Breast epithelium (tissue), 4 donors: ENCODE measurements at regions not wholly inside any gene's neighbourhood (a gene's known extent, or its start where the extent isn't known, plus 50 kb on each side); places are given as distances from the start of the nearest gene placed in this dataset.
"Not testable (repeated sequence)": the region's sequence is repeated elsewhere in the genome, so short reads cannot be mapped to it uniquely, and the experiment has no call there.

ENCODE experiments used
- DNase-seq, 2 donors: peaks; one replicate each; pipeline ENCODE4 v3.0.0-alpha.2; 2019; ENCODE audit warnings: low spot score in 2 of 2
- H3K27ac ChIP-seq, 2 donors: fragments of 200-600 bp; sonication (generic) in 1 of 2; one replicate each; pipeline ENCODE4 v1.5.1; 2016 to 2019; ENCODE audit warnings: mild to moderate bottlenecking in 1 of 2
- H3K27me3 ChIP-seq, 2 donors: fragments of 200-600 bp; sonication (generic) in 1 of 2; one replicate each; pipeline versions ENCODE4 v1.5.1 to v1.6.0; 2017 to 2019; ENCODE audit warnings: control low read depth in 1 of 2, mild to moderate bottlenecking in 1 of 2
- H3K36me3 ChIP-seq: fragments of 200-600 bp; one replicate; pipeline ENCODE4 v1.5.1; 2019
- H3K4me1 ChIP-seq, 2 donors: fragments of 200-600 bp; sonication (generic); one replicate each; pipeline ENCODE4 v1.5.1; 2016 to 2019; ENCODE audit warnings: control low read depth in 1 of 2
- H3K4me3 ChIP-seq, 3 donors: fragments of 200-600 bp; sonication (generic); 1 replicate in 2 of 3; 2 replicates in 1 of 3; pipeline ENCODE4 v1.5.1; 2016 to 2019; ENCODE audit warnings: mild to moderate bottlenecking in 3 of 3, moderate library complexity in 2 of 3
- H3K9me3 ChIP-seq, 2 donors: fragments of 200-600 bp; sonication (generic) in 1 of 2; one replicate each; pipeline ENCODE4 v1.5.1; 2016 to 2019; ENCODE audit warnings: control low read depth in 1 of 2
- POLR2A ChIP-seq: fragments of 450-650 bp; IDR thresholded peaks from one replicate; pipeline ENCODE4 v1.6.1; 2016; ENCODE audit warnings: antibody characterized with exemption, mild to moderate bottlenecking, moderate library complexity
- POLR2AphosphoS5 ChIP-seq, 3 donors: sonication (generic); formaldehyde crosslinking; IDR thresholded peaks; one replicate each; pipeline ENCODE4 v1.6.1; 2017; ENCODE audit warnings: antibody characterized with exemption in 3 of 3
- intact Hi-C: fragments of 100-400 bp; cut with DNase I; formaldehyde crosslinking; loops from one replicate; pipeline ENCODE4 v1.15.1; 2023; ENCODE audit warnings: low total_unique reads
- TF ChIP-seq, protein P1 (sequence below), 3 donors: fragments of 450-650 bp; IDR thresholded peaks; one replicate each; pipeline ENCODE4 v1.5.1; 2016 to 2017; ENCODE audit warnings: antibody characterized with exemption in 3 of 3, mild to moderate bottlenecking in 3 of 3, moderate library complexity in 3 of 3

DNA sequence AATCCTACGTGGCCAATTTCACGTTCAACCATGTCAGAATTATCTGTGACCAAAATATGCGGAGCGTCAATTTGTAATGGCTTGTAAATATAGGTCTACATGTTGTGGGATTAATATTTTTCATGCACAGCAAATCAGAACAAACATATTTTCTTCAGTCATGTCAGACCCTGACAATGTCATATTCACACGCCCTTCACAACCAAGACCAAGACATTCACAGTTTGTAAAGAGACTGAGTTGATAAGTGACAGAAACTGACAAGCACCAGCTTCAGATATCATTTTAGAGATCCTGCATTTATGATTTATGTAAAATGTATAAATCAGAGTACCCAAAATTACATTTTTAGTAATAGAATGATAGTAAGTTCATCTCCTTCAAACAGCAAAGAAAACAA lies 57.3 kb upstream of the NOVA1 start:
- intact Hi-C loops: no loop called here
- Histone ChIP-seq H3K27ac (no peak overlapping the region), H3K27me3 (no peaks in the 10 kb centered on the region), H3K4me3 (no peak overlapping the region), H3K36me3 (no peaks in the 10 kb centered on the region), H3K4me1 (no peaks in the 10 kb centered on the region), H3K9me3 (no peaks in the 10 kb centered on the region)
- no peak for DNase-seq
- TF ChIP-seq POLR2A (no peak), POLR2AphosphoS5 (IDR thresholded peaks at IDR 0.05) (no peak)
- TF ChIP-seq, protein P1, sequence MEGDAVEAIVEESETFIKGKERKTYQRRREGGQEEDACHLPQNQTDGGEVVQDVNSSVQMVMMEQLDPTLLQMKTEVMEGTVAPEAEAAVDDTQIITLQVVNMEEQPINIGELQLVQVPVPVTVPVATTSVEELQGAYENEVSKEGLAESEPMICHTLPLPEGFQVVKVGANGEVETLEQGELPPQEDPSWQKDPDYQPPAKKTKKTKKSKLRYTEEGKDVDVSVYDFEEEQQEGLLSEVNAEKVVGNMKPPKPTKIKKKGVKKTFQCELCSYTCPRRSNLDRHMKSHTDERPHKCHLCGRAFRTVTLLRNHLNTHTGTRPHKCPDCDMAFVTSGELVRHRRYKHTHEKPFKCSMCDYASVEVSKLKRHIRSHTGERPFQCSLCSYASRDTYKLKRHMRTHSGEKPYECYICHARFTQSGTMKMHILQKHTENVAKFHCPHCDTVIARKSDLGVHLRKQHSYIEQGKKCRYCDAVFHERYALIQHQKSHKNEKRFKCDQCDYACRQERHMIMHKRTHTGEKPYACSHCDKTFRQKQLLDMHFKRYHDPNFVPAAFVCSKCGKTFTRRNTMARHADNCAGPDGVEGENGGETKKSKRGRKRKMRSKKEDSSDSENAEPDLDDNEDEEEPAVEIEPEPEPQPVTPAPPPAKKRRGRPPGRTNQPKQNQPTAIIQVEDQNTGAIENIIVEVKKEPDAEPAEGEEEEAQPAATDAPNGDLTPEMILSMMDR (IDR thresholded peaks at IDR 0.05): no peak

DNA sequence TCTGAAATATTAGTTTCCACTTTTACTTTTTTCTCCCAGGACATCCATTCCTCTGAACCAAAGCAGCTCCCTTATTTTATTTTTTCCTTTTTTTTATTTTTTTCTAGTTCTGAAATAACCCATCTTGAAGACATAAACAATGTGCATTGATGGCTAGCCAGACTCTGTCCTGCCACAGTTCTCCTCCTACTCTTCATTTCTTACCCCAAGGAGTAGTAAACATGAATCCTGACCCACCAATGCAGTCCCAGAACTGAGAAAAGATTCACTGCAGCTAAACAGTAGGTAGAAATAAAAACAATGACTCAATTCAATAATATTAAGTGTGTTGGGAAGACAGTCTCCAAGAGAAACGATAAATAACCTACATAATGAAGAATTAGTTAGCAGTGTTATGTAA lies 65.7 kb upstream of the NOVA1 start:
- Histone ChIP-seq H3K36me3 (no peaks in the 10 kb centered on the region), H3K27ac (no peak overlapping the region), H3K4me1 (no peaks in the 10 kb centered on the region), H3K9me3 (peaks cover 0 to 8% of the 10 kb centered on the region in 2 donors), H3K27me3 (no peaks in the 10 kb centered on the region), H3K4me3 (no peak overlapping the region)
- no peak for DNase-seq
- intact Hi-C loops: no loop called here
- TF ChIP-seq POLR2AphosphoS5 (IDR thresholded peaks at IDR 0.05) (no peak), POLR2A (no peak)
- TF ChIP-seq, protein P1 (IDR thresholded peaks at IDR 0.05): no peak

DNA sequence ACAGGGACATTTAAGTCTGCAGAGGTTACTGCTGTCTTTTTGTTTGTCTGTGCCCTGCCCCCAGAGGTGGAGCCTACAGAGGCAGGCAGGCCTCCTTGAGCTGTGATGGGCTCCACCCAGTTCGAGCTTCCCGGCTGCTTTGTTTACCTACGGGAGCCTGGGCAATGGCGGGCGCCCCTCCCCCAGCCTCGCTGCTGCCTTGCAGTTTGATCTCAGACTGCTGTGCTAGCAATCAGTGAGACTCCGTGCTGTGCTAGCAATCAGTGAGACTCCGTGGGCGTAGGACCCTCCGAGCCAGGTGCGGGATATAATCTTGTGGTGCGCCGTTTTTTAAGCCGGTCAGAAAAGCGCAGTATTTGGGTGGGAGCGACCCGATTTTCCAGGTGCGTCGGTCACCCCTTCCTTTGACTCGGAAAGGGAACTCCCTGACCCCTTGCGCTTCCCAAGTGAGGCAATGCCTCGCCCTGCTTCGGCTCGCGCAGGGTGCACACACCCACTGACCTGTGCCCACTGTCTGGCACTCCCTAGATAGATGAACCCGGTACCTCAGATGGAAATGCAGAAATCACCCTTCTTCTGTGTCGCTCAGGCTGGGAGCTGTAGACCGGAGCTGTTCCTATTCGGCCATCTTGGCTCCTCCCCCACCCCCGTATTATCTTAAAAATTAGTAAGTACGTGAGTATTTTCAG lies 81.0 kb upstream of the NOVA1 start:
- H3K4me1 ChIP-seq, H3K27me3 ChIP-seq, H3K36me3 ChIP-seq, H3K27ac ChIP-seq, H3K9me3 ChIP-seq, DNase-seq, intact Hi-C loops, H3K4me3 ChIP-seq: not testable (repeated sequence)

DNA sequence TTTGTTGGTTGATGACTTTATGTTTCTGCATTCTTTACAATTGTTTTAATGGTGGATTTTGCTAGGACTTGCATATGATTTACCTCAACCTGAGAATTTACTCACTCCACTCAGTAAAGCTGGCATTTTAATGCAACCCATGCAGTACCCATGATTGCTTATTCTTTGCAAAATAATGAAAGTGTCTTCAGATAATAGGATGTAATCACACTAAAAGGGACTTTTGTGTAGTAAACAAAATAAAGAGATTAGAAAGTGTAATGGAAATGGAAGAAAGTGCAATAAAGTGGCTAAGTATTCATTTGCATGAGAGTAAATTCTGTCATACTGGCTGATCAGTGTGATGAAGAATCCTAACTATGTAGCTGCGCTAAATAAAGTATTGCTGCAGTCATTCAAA lies 87.6 kb upstream of the NOVA1 start:
- no peaks in the 10 kb centered on the region for H3K36me3 ChIP-seq
- TF ChIP-seq, protein P1 (IDR thresholded peaks at IDR 0.05): no peak
- TF ChIP-seq POLR2A: no peak
- H3K27me3 ChIP-seq: no peaks in the 10 kb centered on the region
- intact Hi-C loops: no loop called here
- H3K4me3 ChIP-seq: no peak overlapping the region
- no peak for DNase-seq
- H3K9me3 ChIP-seq: peaks cover 4 to 13% of the 10 kb centered on the region in 2 donors
- H3K4me1 ChIP-seq: no peaks in the 10 kb centered on the region
- no peak overlapping the region for H3K27ac ChIP-seq

DNA sequence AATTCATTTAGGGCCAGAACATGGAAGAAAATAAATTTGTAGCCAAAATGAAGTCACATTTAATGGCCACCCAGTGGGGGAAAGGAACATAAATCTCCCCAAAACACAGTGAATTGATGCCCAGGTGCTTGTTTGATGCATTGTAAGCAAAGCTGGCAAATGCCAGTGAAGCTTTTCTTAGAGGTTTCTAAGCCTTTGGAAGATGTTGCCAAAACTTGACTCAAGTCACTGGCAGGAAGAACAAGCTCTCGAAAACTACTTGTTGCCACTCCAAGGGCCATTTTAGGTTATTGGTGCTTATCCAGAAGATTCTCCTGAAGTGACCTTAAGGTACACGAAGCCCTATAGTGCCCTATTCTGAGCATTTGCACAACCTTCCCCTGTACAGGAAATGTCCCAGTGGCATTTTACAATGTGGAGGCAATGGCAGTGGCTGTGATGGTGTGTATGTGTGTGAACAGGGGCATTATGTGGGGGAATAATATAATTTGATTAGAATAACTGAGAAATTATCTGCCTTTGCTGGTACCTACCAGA lies 89.5 kb upstream of the NOVA1 start:
- Histone ChIP-seq H3K36me3 (no peaks in the 10 kb centered on the region), H3K9me3 (peaks cover 0 to 5% of the 10 kb centered on the region in 2 donors), H3K4me3 (no peak overlapping the region), H3K4me1 (no peaks in the 10 kb centered on the region), H3K27me3 (no peaks in the 10 kb centered on the region), H3K27ac (no peak overlapping the region)
- no peak for DNase-seq
- TF ChIP-seq, protein P1 (IDR thresholded peaks at IDR 0.05): no peak
- TF ChIP-seq POLR2AphosphoS5 (IDR thresholded peaks at IDR 0.05) (no peak), POLR2A (no peak)
- intact Hi-C loops: no loop called here
